ENCODE measurements at regions not wholly inside any gene's neighbourhood (a gene's known extent, or its start where the extent isn't known, plus 50 kb on each side); places are given as distances from the start of the nearest gene placed in this dataset.

- TF ChIP-seq YY1 (IDR thresholded peaks at IDR 0.05; ENCODE audit: insufficient read depth, insufficient read length): no peak
- TF ChIP-seq SUZ12 (IDR thresholded peaks at IDR 0.05; ENCODE audit: extremely low read depth, insufficient read depth, insufficient read length): no peak
- TF ChIP-seq ZNF274 (IDR thresholded peaks at IDR 0.05; ENCODE audit: low read depth, low read length): no peak
Measured at GRCh38 chr14:27077710-27078109, 479.9 kb upstream of the NOVA1 start.
